CD4-positive, alpha-beta T cell (primary cell): ENCODE measurements at regions not wholly inside any gene's neighbourhood (a gene's known extent, or its start where the extent isn't known, plus 50 kb on each side); places are given as distances from the start of the nearest gene placed in this dataset.

ENCODE experiments used
- ATAC-seq: fragments of 200-7000 bp; cut with Tn5 transposase; one replicate; pipeline ENCODE4 v1.10.0; 2022; ENCODE audit warnings: mild to moderate bottlenecking; ENCODE audit not compliant: poor library complexity
- CTCF ChIA-PET: fragments of 350-600 bp; sonication (Branson Sonifier 250); formaldehyde crosslinking; loops from one replicate; lab custom pipeline; 2021; ENCODE audit warnings: antibody characterized with exemption, inconsistent platforms; lab: Charles Lee
- POLR2A ChIA-PET: fragments of 350-600 bp; sonication (Branson Sonifier 250); formaldehyde crosslinking; loops from one replicate; lab custom pipeline; 2021; ENCODE audit warnings: antibody characterized with exemption, inconsistent platforms; lab: Charles Lee
- DNase-seq, 14 experiments: peaks; one replicate each; pipeline ENCODE4 v3.0.0-alpha.2; 2013 to 2020; ENCODE audit warnings: mixed read lengths in 2 of 14
- H3K27ac ChIP-seq, 2 donors: one replicate each; pipeline versions ENCODE4 v1.5.1 to v1.7.0; 2013; ENCODE audit warnings: low read length in 2 of 2, low read depth in 1 of 2, mild to moderate bottlenecking in 1 of 2
- H3K27me3 ChIP-seq, 2 experiments: 1 replicate in 1 of 2; 2 replicates in 1 of 2; pipeline versions ENCODE4 v1.6.1 to v1.7.0; 2013; ENCODE audit warnings: low read length in 2 of 2, control low read depth in 1 of 2, mild to moderate bottlenecking in 1 of 2, moderate library complexity in 1 of 2; ENCODE audit not compliant: insufficient read depth in 2 of 2, control insufficient read depth in 1 of 2
- H3K36me3 ChIP-seq: one replicate; pipeline ENCODE4 v1.6.1; 2013; ENCODE audit warnings: low read length, control low read depth; ENCODE audit not compliant: insufficient read depth
- H3K4me1 ChIP-seq: one replicate; pipeline ENCODE4 v1.6.1; 2013; ENCODE audit warnings: low read length, control low read depth; ENCODE audit not compliant: insufficient read depth
- H3K4me3 ChIP-seq: one replicate; pipeline ENCODE4 v1.5.1; 2013; ENCODE audit warnings: mild to moderate bottlenecking, low read length, moderate library complexity
- H3K9me3 ChIP-seq, 2 experiments: 1 replicate in 1 of 2; 2 replicates in 1 of 2; pipeline versions ENCODE4 v1.6.1 to v1.7.0; 2013; ENCODE audit warnings: low read length in 2 of 2, mild to moderate bottlenecking in 2 of 2, control low read depth in 1 of 2, moderate library complexity in 1 of 2; ENCODE audit not compliant: control insufficient read depth in 1 of 2, insufficient read depth in 1 of 2
- H3K27ac Mint-ChIP-seq: one replicate; pipeline ENCODE4 v1.8.0; 2020; ENCODE audit warnings: mixed read lengths
- H3K27me3 Mint-ChIP-seq: one replicate; pipeline ENCODE4 v1.8.0; 2021; ENCODE audit warnings: mixed read lengths
- H3K36me3 Mint-ChIP-seq: one replicate; pipeline ENCODE4 v1.8.0; 2021; ENCODE audit warnings: low read depth, mixed read lengths
- H3K4me1 Mint-ChIP-seq: one replicate; pipeline ENCODE4 v1.8.0; 2021; ENCODE audit warnings: low read depth, mixed read lengths
- H3K4me3 Mint-ChIP-seq: one replicate; pipeline ENCODE4 v1.8.0; 2020; ENCODE audit warnings: mild to moderate bottlenecking, mixed read lengths
- H3K9me3 Mint-ChIP-seq: one replicate; pipeline ENCODE4 v1.8.0; 2020; ENCODE audit warnings: mixed read lengths
- CTCF ChIP-seq: fragments of 200-600 bp; IDR thresholded peaks from one replicate; pipeline ENCODE4 v1.8.0; 2022; ENCODE audit warnings: antibody characterized with exemption, mild to moderate bottlenecking
- intact Hi-C, 2 experiments: fragments of 100-400 bp; cut with DNase I in 1 of 2; cut with micrococcal nuclease in 1 of 2; formaldehyde crosslinking; loops; one replicate each; pipeline versions ENCODE4 v1.15.1 to v1.9.0; 2023 to 2025; cut with DNase I, micrococcal nuclease

GRCh38 chr5:106658150-106658549 lies 1012.6 kb downstream of the EFNA5 start:
- ChIA-PET POLR2A (no interaction called here), CTCF (no interaction called here)
- no peaks in the 10 kb centered on the region for H3K36me3 Mint-ChIP-seq
- ATAC-seq (no peak), DNase-seq (no peak)
- no peaks in the 10 kb centered on the region for H3K36me3 ChIP-seq
- H3K27me3 ChIP-seq, result no peaks in the 10 kb centered on the region
- TF ChIP-seq CTCF, result no peak
- no peak overlapping the region for H3K27ac Mint-ChIP-seq
- H3K4me3 Mint-ChIP-seq, result no peak overlapping the region
- no peaks in the 10 kb centered on the region for H3K4me1 Mint-ChIP-seq
- H3K27me3 Mint-ChIP-seq, result no peaks in the 10 kb centered on the region
- intact Hi-C loops, result no loop called here
- H3K4me3 ChIP-seq, result no peak overlapping the region
- no peaks in the 10 kb centered on the region for H3K9me3 ChIP-seq
- no peak overlapping the region for H3K27ac ChIP-seq
- peaks cover 9% of the 10 kb centered on the region for H3K9me3 Mint-ChIP-seq
- H3K4me1 ChIP-seq, result no peaks in the 10 kb centered on the region

- DNase-seq, result no peak
- H3K4me1 ChIP-seq, result no peaks in the 10 kb centered on the region
Measured at GRCh38 chr5:106656821-106657220, 1013.9 kb downstream of the EFNA5 start.

GRCh38 chr5:106649031-106649430 lies 1021.7 kb downstream of the EFNA5 start:
- Histone ChIP-seq H3K27me3 (no peaks in the 10 kb centered on the region), H3K4me1 (no peaks in the 10 kb centered on the region), H3K36me3 (no peaks in the 10 kb centered on the region), H3K9me3 (no peaks in the 10 kb centered on the region), H3K27ac (no peak overlapping the region), H3K4me3 (no peak overlapping the region)
- ChIA-PET POLR2A (no interaction called here), CTCF (no interaction called here)
- Mint-ChIP-seq H3K36me3 (no peaks in the 10 kb centered on the region), H3K27me3 (no peaks in the 10 kb centered on the region), H3K27ac (no peak overlapping the region), H3K4me3 (no peak overlapping the region), H3K4me1 (no peaks in the 10 kb centered on the region), H3K9me3 (no peaks in the 10 kb centered on the region)
- no peak for TF ChIP-seq CTCF
- no peak for ATAC-seq
- intact Hi-C loops, result no loop called here
- no peak for DNase-seq

More at GRCh38 chr5:106656821-106657220, 1013.9 kb downstream of the EFNA5 start:
- peaks cover 9% of the 10 kb centered on the region for H3K9me3 Mint-ChIP-seq
- no peak overlapping the region for H3K4me3 ChIP-seq
- H3K36me3 ChIP-seq, result no peaks in the 10 kb centered on the region
- H3K36me3 Mint-ChIP-seq, result no peaks in the 10 kb centered on the region
- H3K27me3 ChIP-seq, result no peaks in the 10 kb centered on the region
- no peak for ATAC-seq
- no peak overlapping the region for H3K4me3 Mint-ChIP-seq
- TF ChIP-seq CTCF, result no peak
- POLR2A ChIA-PET, result no interaction called here
- H3K27me3 Mint-ChIP-seq, result no peaks in the 10 kb centered on the region
- H3K9me3 ChIP-seq, result no peaks in the 10 kb centered on the region
- no peak overlapping the region for H3K27ac Mint-ChIP-seq
- intact Hi-C loops, result no loop called here
- H3K4me1 Mint-ChIP-seq, result no peaks in the 10 kb centered on the region
- H3K27ac ChIP-seq, result no peak overlapping the region
- CTCF ChIA-PET, result no interaction called here
